K562 (cell line): ENCODE measurements at regions not wholly inside any gene's neighbourhood (a gene's known extent, or its start where the extent isn't known, plus 50 kb on each side); places are given as distances from the start of the nearest gene placed in this dataset.

Source experiments
- CBX3 ChIP-seq, 2 experiments: IDR thresholded peaks; 1 replicate in 1 of 2; 2 replicates in 1 of 2; pipeline ENCODE4 v1.6.1; 2012; ENCODE audit warnings: inconsistent platforms in 2 of 2, low read length in 2 of 2, borderline replicate concordance in 1 of 2, control low read depth in 1 of 2
- E4F1 ChIP-seq: fragments of 250-450 bp; sonication (Bioruptor Pico); IDR thresholded peaks from 2 replicates; pipeline ENCODE4 v1.5.0; 2021; ENCODE audit warnings: mild to moderate bottlenecking, borderline replicate concordance
- KDM5B ChIP-seq: fragments of 200-600 bp; sonication (generic); IDR thresholded peaks from 2 replicates; pipeline ENCODE4 v1.6.1; 2012; ENCODE audit warnings: low read depth, mild to moderate bottlenecking, moderate library complexity, low read length, control low read depth, inconsistent platforms; ENCODE audit not compliant: insufficient replicate concordance
- MCM3 ChIP-seq: fragments of 450-650 bp; IDR thresholded peaks from 2 replicates; pipeline ENCODE4 v1.6.1; 2016
- RERE ChIP-seq: sonication (generic); formaldehyde crosslinking; IDR thresholded peaks from 2 replicates; pipeline ENCODE4 v1.8.0; 2023; ENCODE audit warnings: missing genetic modification reagents, mild to moderate bottlenecking, borderline replicate concordance
- SAFB2 ChIP-seq: fragments of 200-400 bp; formaldehyde crosslinking; IDR thresholded peaks from 2 replicates; pipeline ENCODE4 v1.6.1; 2018; ENCODE audit warnings: borderline replicate concordance, low read length, low read depth, moderate library complexity; ENCODE audit not compliant: severe bottlenecking
- STAT5B ChIP-seq: fragments of 250-450 bp; sonication (Bioruptor Pico); IDR thresholded peaks from 2 replicates; pipeline ENCODE4 v1.8.0; 2021; ENCODE audit warnings: mild to moderate bottlenecking, inconsistent platforms
- TCF15 ChIP-seq: fragments of 250-450 bp; sonication (Bioruptor Pico); IDR thresholded peaks from 2 replicates; pipeline ENCODE4 v1.8.0; 2022; ENCODE audit warnings: moderate library complexity, mild to moderate bottlenecking, inconsistent platforms
- ZBTB26 ChIP-seq: fragments of 450-650 bp; formaldehyde crosslinking; IDR thresholded peaks from 2 replicates; pipeline ENCODE4 v1.4.0; 2022; ENCODE audit warnings: missing genetic modification characterization
- ZNF197 ChIP-seq: fragments of 200-800 bp; sonication (Bioruptor generic); IDR thresholded peaks from 2 replicates; pipeline ENCODE4 v1.6.1; 2016; ENCODE audit warnings: low read depth, missing genetic modification characterization, missing compliant biosample characterization
- ZNF277 ChIP-seq: fragments of 250-450 bp; sonication (Bioruptor Pico); IDR thresholded peaks from 2 replicates; pipeline ENCODE4 v1.8.0; 2022; ENCODE audit warnings: inconsistent platforms, mild to moderate bottlenecking, moderate library complexity, borderline replicate concordance
- ZNF280A ChIP-seq: fragments of 450-650 bp; IDR thresholded peaks from 2 replicates; pipeline ENCODE4 v1.6.1; 2018; ENCODE audit warnings: mild to moderate bottlenecking, low read depth; ENCODE audit not compliant: partially characterized antibody

GRCh38 chrX:73943693-73944562, 91.4 kb upstream of the XIST start (continued):
- TF ChIP-seq STAT5B (CRISPR knock-in tag) (no peak), MCM3 (no peak), KDM5B (peak; percentile 79), RERE (no peak), TCF15 (CRISPR knock-in tag) (no peak), ZNF280A (no peak), ZNF277 (CRISPR knock-in tag) (no peak), ZBTB26 (CRISPR knock-in tag) (peak; percentile 86; the same call in 1 of the 2 replicates), ZNF197 (CRISPR knock-in tag) (no peak), SAFB2 (no peak), CBX3 (IDR thresholded peaks at IDR 0.05; ENCODE audit: borderline replicate concordance in 1 of 2, low read length in 2 of 2) (peak in 1 of 2 experiments; percentile 85; a peak in 1 of 3 replicates), E4F1 (CRISPR knock-in tag) (no peak)
